RWPE1 (cell line): ENCODE measurements at regions not wholly inside any gene's neighbourhood (a gene's known extent, or its start where the extent isn't known, plus 50 kb on each side); places are given as distances from the start of the nearest gene placed in this dataset.

Experiments
- CTCF ChIA-PET: fragments of 350-600 bp; sonication (Branson Sonifier 250); formaldehyde crosslinking; extraction: SDS; loops from one replicate; lab custom pipeline; 2021; lab: Yijun Ruan, JAX
- POLR2A ChIA-PET: fragments of 400-600 bp; formaldehyde crosslinking; extraction: SDS; loops from one replicate; lab custom pipeline; 2020; ENCODE audit warnings: antibody characterized with exemption; ENCODE audit not compliant: low non-redundant PET; lab: Yijun Ruan, JAX
- DNase-seq: peaks from one replicate; pipeline ENCODE4 v3.0.0; 2012; ENCODE audit warnings: low spot score
- H3K27ac ChIP-seq: fragments of 450-650 bp; 2 replicates; pipeline ENCODE4 v1.5.1; 2017
- CTCF ChIP-seq: fragments of 450-650 bp; conservative IDR thresholded peaks from 2 replicates; pipeline ENCODE4 v1.5.1; 2017; ENCODE audit warnings: low read depth, mild to moderate bottlenecking

DNA sequence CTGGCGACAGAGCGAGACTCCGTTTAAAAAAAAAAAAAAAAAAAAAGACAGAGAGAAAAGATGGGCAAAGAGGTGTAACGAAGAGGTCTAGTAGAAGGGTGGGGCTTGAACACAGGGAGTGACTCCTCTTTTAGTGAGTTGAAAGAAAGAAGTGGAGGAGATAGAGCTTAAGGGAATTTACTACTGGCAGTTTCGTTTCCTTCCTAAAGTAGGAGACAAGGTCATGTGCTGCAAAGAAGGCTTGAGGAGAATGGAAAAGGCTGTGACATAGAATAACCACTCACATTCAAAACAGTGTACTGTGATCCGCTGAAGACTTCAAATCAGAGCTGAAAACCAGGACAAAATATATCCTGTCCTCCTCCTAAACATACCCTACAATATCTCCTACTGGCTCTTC, 63.8 kb upstream of the EIF2S2 start:
- DNase-seq = no peak
- H3K27ac ChIP-seq = no peak overlapping the region
- no peak for TF ChIP-seq CTCF
- CTCF ChIA-PET = no interaction called here
- POLR2A ChIA-PET = no interaction called here

DNA sequence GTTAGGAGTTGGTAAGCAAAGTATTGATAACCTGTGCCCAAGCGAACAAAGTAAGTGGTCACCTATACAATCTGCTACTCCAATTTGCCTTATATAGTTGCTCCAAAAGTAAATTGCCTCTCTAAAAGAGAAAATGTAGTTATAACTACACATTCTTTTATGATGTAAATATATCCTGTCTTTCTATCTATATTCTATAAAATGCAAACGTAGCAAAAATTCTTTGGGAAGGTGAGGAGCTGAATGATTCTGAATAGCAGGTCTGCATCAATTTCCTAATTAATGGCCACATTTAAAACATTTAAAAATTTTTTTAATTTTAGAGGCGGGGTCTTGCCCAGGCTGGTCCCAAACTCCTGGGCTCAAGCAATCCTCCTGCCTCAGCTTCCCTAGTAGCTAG, 64.2 kb upstream of the ASIP start:
- TF ChIP-seq CTCF = no peak
- CTCF ChIA-PET = interaction anchor here (0.5 to 1.3 kb wide), 3 partner anchors 14 to 108 kb away, joined by 3 read pairs; no protein-coding TSS in a partner anchor
- POLR2A ChIA-PET = no interaction called here
- no peak for DNase-seq
- no peak overlapping the region for H3K27ac ChIP-seq

GRCh38 chr20:34179637-34180360, 61.4 kb upstream of the ASIP start:
- no peak for TF ChIP-seq CTCF
- no peak for DNase-seq
- ChIA-PET CTCF (no interaction called here), POLR2A (no interaction called here)
- H3K27ac ChIP-seq = no peak overlapping the region

DNA sequence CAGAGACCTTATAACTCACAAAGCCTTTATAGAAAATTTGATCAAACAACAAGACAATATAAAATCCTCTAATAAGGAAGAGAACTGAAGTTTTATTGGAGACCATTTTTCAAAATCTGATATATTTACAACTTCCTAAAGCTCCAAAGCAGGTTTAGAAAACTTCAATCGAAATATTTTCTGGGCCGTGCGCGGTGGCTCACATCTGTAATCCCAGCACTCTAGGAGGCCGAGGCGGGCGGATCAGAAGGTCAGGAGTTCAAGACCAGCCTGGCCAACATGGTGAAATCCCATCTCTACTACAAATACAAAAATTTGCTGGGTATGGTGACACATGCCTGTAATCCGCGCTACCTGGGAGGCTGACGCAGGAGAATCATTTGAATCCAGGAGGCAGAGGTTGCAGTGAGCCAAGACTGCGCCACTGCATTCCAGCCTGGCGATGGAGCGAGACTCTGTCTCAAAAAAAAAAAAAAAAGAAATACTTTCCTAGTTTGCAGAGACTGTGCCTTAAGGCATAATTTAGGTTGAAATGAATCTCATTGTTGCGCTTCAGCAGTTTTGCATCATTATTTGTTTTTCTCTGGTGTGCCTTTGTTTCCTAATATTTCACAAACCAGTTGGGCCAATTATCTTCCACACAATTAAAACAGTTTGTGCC, 60.6 kb upstream of the ASIP start:
- no peak for DNase-seq
- no peak for TF ChIP-seq CTCF
- no peak overlapping the region for H3K27ac ChIP-seq
- POLR2A ChIA-PET = no interaction called here
- CTCF ChIA-PET = interaction anchor here (0.6 kb wide), 1 partner anchor 10 kb away, joined by 3 read pairs; no protein-coding TSS in a partner anchor

GRCh38 chr20:34181484-34181883, 59.7 kb upstream of the ASIP start:
- ChIA-PET CTCF (no interaction called here), POLR2A (no interaction called here)
- no peak for TF ChIP-seq CTCF
- no peak overlapping the region for H3K27ac ChIP-seq
- no peak for DNase-seq

GRCh38 chr20:34185766-34186620, 55.2 kb upstream of the ASIP start:
- POLR2A ChIA-PET = no interaction called here
- no peak for TF ChIP-seq CTCF
- CTCF ChIA-PET = interaction anchor here (0.6 kb wide), 1 partner anchor 763 kb away, joined by 3 read pairs; no protein-coding TSS in a partner anchor
- H3K27ac ChIP-seq = no peak overlapping the region
- no peak for DNase-seq
